ENCODE measurements at regions not wholly inside any gene's neighbourhood (a gene's known extent, or its start where the extent isn't known, plus 50 kb on each side); places are given as distances from the start of the nearest gene placed in this dataset.

- no peak for DNase-seq
These were observed 318.5 kb downstream of the ARAP2 start for GRCh38 chr4:35925806-35926205.

GRCh38 chr4:35926788-35927187, 317.5 kb downstream of the ARAP2 start:
- DNase-seq: no peak

- DNase-seq: no peak
These were observed 310.4 kb downstream of the ARAP2 start for GRCh38 chr4:35933901-35934300.

GRCh38 chr4:35934320-35934981, 309.9 kb downstream of the ARAP2 start:
- peak; percentile 24 for DNase-seq

- no peak for DNase-seq
These were observed 305.4 kb downstream of the ARAP2 start for GRCh38 chr4:35938936-35939335.

- no peak for DNase-seq
These were observed 304.6 kb downstream of the ARAP2 start for GRCh38 chr4:35939751-35940150.

- DNase-seq: no peak
These were observed 302.2 kb downstream of the ARAP2 start for GRCh38 chr4:35942092-35942491.

GRCh38 chr4:35943606-35944005, 300.7 kb downstream of the ARAP2 start:
- DNase-seq: no peak

- DNase-seq: no peak
These were observed 296.1 kb downstream of the ARAP2 start for GRCh38 chr4:35948171-35948570.

- DNase-seq: no peak
These were observed 293.9 kb downstream of the ARAP2 start for GRCh38 chr4:35950442-35950841.

GRCh38 chr4:35952751-35953150, 291.6 kb downstream of the ARAP2 start:
- DNase-seq: no peak

- DNase-seq: no peak
These were observed 280.9 kb downstream of the ARAP2 start for GRCh38 chr4:35963383-35963782.

GRCh38 chr4:35963974-35964515, 280.3 kb downstream of the ARAP2 start:
- DNase-seq: no peak

- DNase-seq: no peak
These were observed 279.0 kb downstream of the ARAP2 start for GRCh38 chr4:35965300-35965699.

GRCh38 chr4:35966566-35966965, 277.7 kb downstream of the ARAP2 start:
- DNase-seq: no peak

GRCh38 chr4:35970366-35970960, 273.9 kb downstream of the ARAP2 start:
- no peak for DNase-seq

GRCh38 chr4:35972814-35973213, 271.5 kb downstream of the ARAP2 start:
- DNase-seq: no peak

GRCh38 chr4:35975617-35976355, 268.5 kb downstream of the ARAP2 start:
- no peak for DNase-seq

- DNase-seq: no peak
These were observed 265.8 kb downstream of the ARAP2 start for GRCh38 chr4:35978551-35978950.

- peak; percentile 6 for DNase-seq
These were observed 262.0 kb downstream of the ARAP2 start for GRCh38 chr4:35982318-35982717.

- DNase-seq: no peak
These were observed 257.8 kb downstream of the ARAP2 start for GRCh38 chr4:35986537-35986936.

GRCh38 chr4:35993606-35994005, 250.7 kb downstream of the ARAP2 start:
- no peak for DNase-seq

- DNase-seq: no peak
These were observed 243.3 kb downstream of the ARAP2 start for GRCh38 chr4:36000941-36001557.

- DNase-seq: no peak
These were observed 241.3 kb downstream of the ARAP2 start for GRCh38 chr4:36003051-36003450.
